Transverse colon (tissue), 3 donors: ENCODE measurements at regions not wholly inside any gene's neighbourhood (a gene's known extent, or its start where the extent isn't known, plus 50 kb on each side); places are given as distances from the start of the nearest gene placed in this dataset.

ENCODE experiments used
- EP300 ChIP-seq: sonication (generic); formaldehyde crosslinking; IDR thresholded peaks from one replicate; pipeline ENCODE4 v1.6.1; 2017; ENCODE audit warnings: antibody characterized with exemption, low read depth
- POLR2A ChIP-seq: fragments of 450-650 bp; IDR thresholded peaks from one replicate; pipeline ENCODE4 v1.6.1; 2016; ENCODE audit warnings: antibody characterized with exemption, mild to moderate bottlenecking, moderate library complexity
- TF ChIP-seq, protein P1 (sequence below), 5 experiments: fragments of 200-600 bp in 3 of 5; fragments of 450-650 bp in 2 of 5; sonication (generic) in 3 of 5; IDR thresholded peaks; 1 replicate in 2 of 5; 2 replicates in 3 of 5; pipeline ENCODE4 v1.5.1; 2016 to 2017; ENCODE audit warnings: antibody characterized with exemption in 5 of 5, inconsistent platforms in 3 of 5, mild to moderate bottlenecking in 2 of 5, moderate library complexity in 1 of 5

- TF ChIP-seq, protein P1, sequence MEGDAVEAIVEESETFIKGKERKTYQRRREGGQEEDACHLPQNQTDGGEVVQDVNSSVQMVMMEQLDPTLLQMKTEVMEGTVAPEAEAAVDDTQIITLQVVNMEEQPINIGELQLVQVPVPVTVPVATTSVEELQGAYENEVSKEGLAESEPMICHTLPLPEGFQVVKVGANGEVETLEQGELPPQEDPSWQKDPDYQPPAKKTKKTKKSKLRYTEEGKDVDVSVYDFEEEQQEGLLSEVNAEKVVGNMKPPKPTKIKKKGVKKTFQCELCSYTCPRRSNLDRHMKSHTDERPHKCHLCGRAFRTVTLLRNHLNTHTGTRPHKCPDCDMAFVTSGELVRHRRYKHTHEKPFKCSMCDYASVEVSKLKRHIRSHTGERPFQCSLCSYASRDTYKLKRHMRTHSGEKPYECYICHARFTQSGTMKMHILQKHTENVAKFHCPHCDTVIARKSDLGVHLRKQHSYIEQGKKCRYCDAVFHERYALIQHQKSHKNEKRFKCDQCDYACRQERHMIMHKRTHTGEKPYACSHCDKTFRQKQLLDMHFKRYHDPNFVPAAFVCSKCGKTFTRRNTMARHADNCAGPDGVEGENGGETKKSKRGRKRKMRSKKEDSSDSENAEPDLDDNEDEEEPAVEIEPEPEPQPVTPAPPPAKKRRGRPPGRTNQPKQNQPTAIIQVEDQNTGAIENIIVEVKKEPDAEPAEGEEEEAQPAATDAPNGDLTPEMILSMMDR (IDR thresholded peaks at IDR 0.05) = no peak
- TF ChIP-seq POLR2A (no peak), EP300 (no peak)
Observed at GRCh38 chr18:11458447-11458846, 150.9 kb upstream of the SLC35G4 start.
